Activated CD4-positive, alpha-beta T cell treated with anti-CD3 and anti-CD28 coated beads, Interleukin-2, amount 10 ng/mL, durations not matched to agents 7 days and 5 days (primary cell): ENCODE measurements at regions not wholly inside any gene's neighbourhood (a gene's known extent, or its start where the extent isn't known, plus 50 kb on each side); places are given as distances from the start of the nearest gene placed in this dataset.
A peak's percentile ranks its signal among the peaks of the same experiment; 100 is the strongest.

Experiments
- CTCF ChIA-PET: fragments of 350-600 bp; sonication (Branson Sonifier 250); formaldehyde crosslinking; loops from one replicate; lab custom pipeline; 2021; ENCODE audit warnings: antibody characterized with exemption; lab: Charles Lee
- POLR2A ChIA-PET: fragments of 350-600 bp; sonication (Branson Sonifier 250); formaldehyde crosslinking; loops from one replicate; lab custom pipeline; 2021; ENCODE audit warnings: antibody characterized with exemption; lab: Charles Lee
- DNase-seq: peaks from one replicate; pipeline ENCODE4 v3.0.0-alpha.2; 2020
- H3K27ac Mint-ChIP-seq: one replicate; pipeline ENCODE4 v1.8.0; 2021; ENCODE audit warnings: mild to moderate bottlenecking, moderate library complexity, mixed read lengths
- H3K27me3 Mint-ChIP-seq: one replicate; pipeline ENCODE4 v1.8.0; 2021; ENCODE audit warnings: mixed read lengths
- H3K36me3 Mint-ChIP-seq: one replicate; pipeline ENCODE4 v1.8.0; 2021; ENCODE audit warnings: low read depth, mixed read lengths
- H3K4me1 Mint-ChIP-seq: one replicate; pipeline ENCODE4 v1.8.0; 2021; ENCODE audit warnings: mixed read lengths
- H3K4me3 Mint-ChIP-seq: one replicate; pipeline ENCODE4 v1.8.0; 2021; ENCODE audit warnings: mild to moderate bottlenecking, moderate library complexity, mixed read lengths
- H3K9me3 Mint-ChIP-seq: one replicate; pipeline ENCODE4 v1.8.0; 2021; ENCODE audit warnings: mixed read lengths

GRCh38 chr6:18562726-18563125, 175.6 kb downstream of the RNF144B start:
- no peak overlapping the region for H3K4me3 Mint-ChIP-seq
- CTCF ChIA-PET, result no interaction called here
- H3K9me3 Mint-ChIP-seq, result no peaks in the 10 kb centered on the region
- no peak overlapping the region for H3K27ac Mint-ChIP-seq
- peaks cover 6% of the 10 kb centered on the region for H3K27me3 Mint-ChIP-seq
- POLR2A ChIA-PET, result no interaction called here
- H3K4me1 Mint-ChIP-seq, result no peaks in the 10 kb centered on the region
- no peak for DNase-seq
- no peaks in the 10 kb centered on the region for H3K36me3 Mint-ChIP-seq

GRCh38 chr6:18564775-18565174, 177.6 kb downstream of the RNF144B start:
- Mint-ChIP-seq H3K27ac (no peak overlapping the region), H3K36me3 (no peaks in the 10 kb centered on the region), H3K9me3 (no peaks in the 10 kb centered on the region), H3K4me3 (no peak overlapping the region), H3K27me3 (peaks cover 6% of the 10 kb centered on the region), H3K4me1 (no peaks in the 10 kb centered on the region)
- CTCF ChIA-PET, result no interaction called here
- DNase-seq, result no peak
- POLR2A ChIA-PET, result no interaction called here

- Mint-ChIP-seq H3K4me3 (no peak overlapping the region), H3K36me3 (no peaks in the 10 kb centered on the region), H3K9me3 (no peaks in the 10 kb centered on the region), H3K27me3 (peaks cover 6% of the 10 kb centered on the region), H3K27ac (no peak overlapping the region), H3K4me1 (no peaks in the 10 kb centered on the region)
- no peak for DNase-seq
- ChIA-PET POLR2A (no interaction called here), CTCF (no interaction called here)
Observed at GRCh38 chr6:18565231-18565630, 178.1 kb downstream of the RNF144B start.

- Mint-ChIP-seq H3K9me3 (no peaks in the 10 kb centered on the region), H3K36me3 (no peaks in the 10 kb centered on the region), H3K4me3 (no peak overlapping the region), H3K27me3 (peaks cover 5% of the 10 kb centered on the region), H3K4me1 (no peaks in the 10 kb centered on the region), H3K27ac (no peak overlapping the region)
- POLR2A ChIA-PET, result no interaction called here
- DNase-seq, result no peak
- CTCF ChIA-PET, result no interaction called here
Observed at GRCh38 chr6:18567380-18567779, 180.2 kb downstream of the RNF144B start.

GRCh38 chr6:18577491-18577890, 190.3 kb downstream of the RNF144B start:
- peaks cover 13% of the 10 kb centered on the region for H3K27me3 Mint-ChIP-seq
- no peaks in the 10 kb centered on the region for H3K4me1 Mint-ChIP-seq
- H3K9me3 Mint-ChIP-seq, result no peaks in the 10 kb centered on the region
- no peak overlapping the region for H3K27ac Mint-ChIP-seq
- H3K36me3 Mint-ChIP-seq, result no peaks in the 10 kb centered on the region
- DNase-seq, result no peak
- ChIA-PET CTCF (interaction anchor here (1.2 kb wide), 1 partner anchor 14 kb away, joined by 3 read pairs; no protein-coding TSS in a partner anchor), POLR2A (no interaction called here)
- H3K4me3 Mint-ChIP-seq, result no peak overlapping the region

GRCh38 chr6:18579166-18579565, 192.0 kb downstream of the RNF144B start:
- no peaks in the 10 kb centered on the region for H3K9me3 Mint-ChIP-seq
- no peak for DNase-seq
- ChIA-PET POLR2A (no interaction called here), CTCF (no interaction called here)
- peaks cover 12% of the 10 kb centered on the region for H3K27me3 Mint-ChIP-seq
- H3K4me1 Mint-ChIP-seq, result no peaks in the 10 kb centered on the region
- H3K27ac Mint-ChIP-seq, result no peak overlapping the region
- no peaks in the 10 kb centered on the region for H3K36me3 Mint-ChIP-seq
- no peak overlapping the region for H3K4me3 Mint-ChIP-seq

- Mint-ChIP-seq H3K4me3 (no peak overlapping the region), H3K4me1 (no peaks in the 10 kb centered on the region), H3K36me3 (no peaks in the 10 kb centered on the region), H3K27me3 (peaks cover 12% of the 10 kb centered on the region), H3K27ac (no peak overlapping the region), H3K9me3 (no peaks in the 10 kb centered on the region)
- ChIA-PET POLR2A (no interaction called here), CTCF (no interaction called here)
- DNase-seq, result no peak
Observed at GRCh38 chr6:18579869-18580268, 192.7 kb downstream of the RNF144B start.

- H3K27ac Mint-ChIP-seq, result no peak overlapping the region
- H3K9me3 Mint-ChIP-seq, result no peaks in the 10 kb centered on the region
- CTCF ChIA-PET, result no interaction called here
- DNase-seq, result no peak
- no peak overlapping the region for H3K4me3 Mint-ChIP-seq
- peaks cover 2% of the 10 kb centered on the region for H3K27me3 Mint-ChIP-seq
- no peaks in the 10 kb centered on the region for H3K4me1 Mint-ChIP-seq
- POLR2A ChIA-PET, result no interaction called here
- no peaks in the 10 kb centered on the region for H3K36me3 Mint-ChIP-seq
Observed at GRCh38 chr6:18584372-18584771, 197.2 kb downstream of the RNF144B start.

GRCh38 chr6:18585032-18585573, 198.0 kb downstream of the RNF144B start:
- H3K9me3 Mint-ChIP-seq, result no peaks in the 10 kb centered on the region
- DNase-seq, result no peak
- no peak overlapping the region for H3K27ac Mint-ChIP-seq
- H3K4me1 Mint-ChIP-seq, result no peaks in the 10 kb centered on the region
- peaks cover 2% of the 10 kb centered on the region for H3K27me3 Mint-ChIP-seq
- POLR2A ChIA-PET, result no interaction called here
- no peaks in the 10 kb centered on the region for H3K36me3 Mint-ChIP-seq
- H3K4me3 Mint-ChIP-seq, result no peak overlapping the region
- CTCF ChIA-PET, result no interaction called here

GRCh38 chr6:18586133-18586532, 199.0 kb downstream of the RNF144B start:
- POLR2A ChIA-PET, result no interaction called here

GRCh38 chr6:18595774-18596530, 208.8 kb downstream of the RNF144B start:
- ChIA-PET CTCF (interaction anchor here (1.1 kb wide), 1 partner anchor 24 kb away, joined by 3 read pairs; no protein-coding TSS in a partner anchor), POLR2A (no interaction called here)
- Mint-ChIP-seq H3K27me3 (peaks cover 9% of the 10 kb centered on the region), H3K4me3 (no peak overlapping the region), H3K27ac (no peak overlapping the region), H3K4me1 (no peaks in the 10 kb centered on the region), H3K9me3 (no peaks in the 10 kb centered on the region), H3K36me3 (no peaks in the 10 kb centered on the region)
- DNase-seq, result peak; percentile 50

More at GRCh38 chr6:18586133-18586532, 199.0 kb downstream of the RNF144B start:
- H3K27me3 Mint-ChIP-seq, result peaks cover 2% of the 10 kb centered on the region
- H3K36me3 Mint-ChIP-seq, result no peaks in the 10 kb centered on the region
- DNase-seq, result no peak
- CTCF ChIA-PET, result no interaction called here
- no peaks in the 10 kb centered on the region for H3K4me1 Mint-ChIP-seq
- no peaks in the 10 kb centered on the region for H3K9me3 Mint-ChIP-seq
- H3K4me3 Mint-ChIP-seq, result no peak overlapping the region
- no peak overlapping the region for H3K27ac Mint-ChIP-seq

- CTCF ChIA-PET, result interaction anchor here (1.1 kb wide), 1 partner anchor 25 kb away, joined by 3 read pairs; no protein-coding TSS in a partner anchor
- POLR2A ChIA-PET, result no interaction called here
- no peaks in the 10 kb centered on the region for H3K4me1 Mint-ChIP-seq
Observed at GRCh38 chr6:18596531-18596835, 209.3 kb downstream of the RNF144B start.

GRCh38 chr6:18598551-18599264, 211.6 kb downstream of the RNF144B start:
- no peak for DNase-seq
- no peak overlapping the region for H3K4me3 Mint-ChIP-seq
- no peak overlapping the region for H3K27ac Mint-ChIP-seq
- ChIA-PET CTCF (no interaction called here), POLR2A (no interaction called here)
- H3K36me3 Mint-ChIP-seq, result no peaks in the 10 kb centered on the region
- peaks cover 9% of the 10 kb centered on the region for H3K27me3 Mint-ChIP-seq
- no peaks in the 10 kb centered on the region for H3K9me3 Mint-ChIP-seq
- no peaks in the 10 kb centered on the region for H3K4me1 Mint-ChIP-seq

More at GRCh38 chr6:18596531-18596835, 209.3 kb downstream of the RNF144B start:
- no peak for DNase-seq
- Mint-ChIP-seq H3K27ac (no peak overlapping the region), H3K27me3 (peaks cover 9% of the 10 kb centered on the region), H3K4me3 (no peak overlapping the region), H3K36me3 (no peaks in the 10 kb centered on the region), H3K9me3 (no peaks in the 10 kb centered on the region)
